GM12891 (cell line): ENCODE measurements at regions not wholly inside any gene's neighbourhood (a gene's known extent, or its start where the extent isn't known, plus 50 kb on each side); places are given as distances from the start of the nearest gene placed in this dataset.

Source experiments
- DNase-seq: peaks from one replicate; pipeline ENCODE4 v3.0.0; 2011; ENCODE audit warnings: low spot score; ENCODE audit not compliant: insufficient read length
- FAIRE-seq: peaks from 2 replicates; lab custom pipeline; 2011; peaks lifted over from hg19 to GRCh38; lab: Jason Lieb, UNC
- PAX5 ChIP-seq: IDR thresholded peaks from 2 replicates; pipeline ENCODE4 v1.6.1; 2011; ENCODE audit warnings: low read length, moderate library complexity, mild to moderate bottlenecking; ENCODE audit not compliant: insufficient read depth, severe bottlenecking
- POLR2A ChIP-seq: IDR thresholded peaks from 2 replicates; pipeline ENCODE4 v1.6.1; 2011; ENCODE audit warnings: low read depth, low read length, control low read depth
- POLR2AphosphoS5 ChIP-seq: IDR thresholded peaks from 2 replicates; pipeline ENCODE4 v1.6.1; 2011; ENCODE audit warnings: low read depth, low read length, control low read depth
- POU2F2 ChIP-seq: IDR thresholded peaks from 2 replicates; pipeline ENCODE4 v1.6.1; 2011; ENCODE audit warnings: low read depth, mild to moderate bottlenecking, control low read depth, low read length, moderate library complexity
- SPI1 ChIP-seq: IDR thresholded peaks from 2 replicates; pipeline ENCODE4 v1.6.1; 2011; ENCODE audit warnings: low read depth, low read length, control low read depth
- TAF1 ChIP-seq: IDR thresholded peaks from 2 replicates; pipeline ENCODE4 v1.6.1; 2011; ENCODE audit warnings: low read depth, low read length, control low read depth

DNA sequence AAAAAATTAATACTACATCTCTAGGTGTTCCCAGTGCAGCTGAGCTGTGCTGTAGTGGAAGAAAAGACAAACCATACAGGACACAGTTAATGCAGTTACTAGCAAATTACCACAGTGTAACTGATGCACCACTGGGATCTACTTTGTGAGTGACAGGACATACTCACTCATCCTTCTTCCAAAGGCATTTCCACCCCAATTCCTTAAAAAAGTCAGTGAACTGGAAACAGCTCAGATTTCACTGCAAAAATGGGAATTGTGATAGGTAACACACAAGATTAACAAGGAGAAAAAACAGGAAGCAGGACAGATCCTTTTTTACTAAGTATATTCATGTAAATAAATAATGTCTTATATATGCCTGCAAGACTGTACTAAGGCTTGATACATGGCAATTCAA, 109.6 kb downstream of the DMAC1 start:
- FAIRE-seq = no peak
- DNase-seq = no peak
- TF ChIP-seq PAX5 = no peak
- no peak for TF ChIP-seq SPI1
- no peak for TF ChIP-seq POLR2AphosphoS5
- TF ChIP-seq POLR2A = no peak
- no peak for TF ChIP-seq TAF1
- no peak for TF ChIP-seq POU2F2

DNA sequence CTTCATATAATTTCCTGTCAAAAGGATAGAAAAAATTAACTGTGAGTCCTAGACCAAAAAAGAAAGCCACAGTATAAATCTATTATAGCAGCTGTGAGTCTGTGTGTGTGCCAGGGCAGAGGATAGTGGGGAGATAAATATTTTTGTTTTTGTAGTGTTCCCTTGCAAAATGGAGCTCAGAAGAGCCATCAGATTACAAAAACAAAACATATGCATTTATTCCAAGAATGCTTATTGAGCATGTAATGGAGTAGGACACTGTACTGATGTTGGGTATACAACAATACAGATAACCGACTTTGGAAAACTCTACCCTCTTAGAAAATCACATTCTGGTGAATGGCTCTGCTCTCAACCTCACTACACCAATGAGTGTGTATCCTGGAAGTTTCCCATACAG, 111.0 kb downstream of the DMAC1 start:
- FAIRE-seq (no peak), DNase-seq (no peak)
- TF ChIP-seq POLR2A (no peak), TAF1 (no peak), POLR2AphosphoS5 (no peak), PAX5 (no peak), SPI1 (no peak), POU2F2 (no peak)

DNA sequence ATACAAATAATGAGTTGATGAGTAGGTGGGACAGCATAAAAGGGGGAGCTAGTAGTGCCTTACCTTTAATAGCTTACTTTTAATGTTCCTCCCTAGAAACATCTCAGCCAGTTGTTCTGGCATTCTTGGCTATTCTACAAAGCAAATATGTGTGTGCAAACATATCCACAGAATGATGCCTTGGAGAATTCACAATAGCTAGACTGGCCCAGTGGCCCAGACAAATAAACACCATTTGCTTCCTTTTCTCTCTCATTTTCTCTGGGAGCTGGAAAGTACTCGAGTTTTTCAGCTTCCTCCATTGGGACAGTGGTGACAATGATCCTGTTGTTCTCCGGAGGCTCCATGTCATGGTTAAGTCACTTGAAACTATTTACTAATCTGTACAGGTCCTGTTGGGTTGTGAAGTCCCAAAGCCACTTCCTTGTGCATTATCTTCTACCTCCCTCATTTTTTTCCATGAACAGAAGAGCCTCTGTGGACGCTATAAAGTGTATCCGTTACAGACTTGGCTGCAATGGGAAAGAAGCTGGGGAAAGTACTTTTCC, 122.9 kb downstream of the DMAC1 start:
- FAIRE-seq (no peak), DNase-seq (no peak)
- TF ChIP-seq SPI1 = no peak
- TF ChIP-seq TAF1 = no peak
- no peak for TF ChIP-seq POLR2A
- TF ChIP-seq POU2F2 = no peak
- no peak for TF ChIP-seq POLR2AphosphoS5
- no peak for TF ChIP-seq PAX5

DNA sequence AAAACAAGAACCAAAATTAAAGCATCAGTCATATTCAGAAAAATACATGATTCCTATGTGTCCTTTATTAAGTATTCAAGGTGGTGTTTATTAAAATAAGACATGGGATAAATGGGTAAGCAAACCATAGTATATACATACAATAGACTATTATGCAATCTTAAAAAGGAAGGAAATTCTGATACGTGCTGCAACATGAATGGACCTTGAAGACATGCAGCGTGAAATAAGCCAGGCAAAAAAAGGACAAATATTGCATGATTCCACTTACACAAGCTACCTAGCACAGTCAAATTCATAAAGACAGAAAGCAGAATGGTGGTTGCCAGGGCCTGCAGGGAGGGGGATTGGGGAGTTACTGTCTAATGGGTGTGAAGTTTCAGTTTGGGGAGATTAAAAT, 127.7 kb downstream of the DMAC1 start:
- no peak for DNase-seq
- TF ChIP-seq PAX5 (no peak), POU2F2 (no peak), POLR2A (no peak), SPI1 (no peak), TAF1 (no peak), POLR2AphosphoS5 (no peak)
- no peak for FAIRE-seq

DNA sequence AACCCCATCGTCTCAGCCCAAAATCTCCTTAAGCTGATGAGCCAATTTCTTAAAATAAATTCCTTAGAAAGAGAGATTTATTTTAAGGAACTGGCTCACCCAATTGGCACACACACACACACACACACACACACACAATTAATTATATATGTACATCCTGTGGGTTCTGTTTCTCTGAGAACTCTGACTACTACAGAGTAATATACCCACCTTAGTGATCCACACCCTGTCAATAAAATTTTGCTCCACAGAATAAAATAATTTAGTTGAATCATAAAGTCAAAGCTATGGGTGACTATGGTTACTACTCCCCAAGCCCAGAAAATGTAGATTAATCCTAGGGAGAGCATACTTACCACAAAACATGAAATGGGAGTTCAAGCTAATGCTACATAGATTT, 131.0 kb downstream of the DMAC1 start:
- DNase-seq (no peak), FAIRE-seq (no peak)
- TF ChIP-seq PAX5 (no peak), SPI1 (no peak), POLR2A (no peak), TAF1 (no peak), POU2F2 (no peak), POLR2AphosphoS5 (no peak)

DNA sequence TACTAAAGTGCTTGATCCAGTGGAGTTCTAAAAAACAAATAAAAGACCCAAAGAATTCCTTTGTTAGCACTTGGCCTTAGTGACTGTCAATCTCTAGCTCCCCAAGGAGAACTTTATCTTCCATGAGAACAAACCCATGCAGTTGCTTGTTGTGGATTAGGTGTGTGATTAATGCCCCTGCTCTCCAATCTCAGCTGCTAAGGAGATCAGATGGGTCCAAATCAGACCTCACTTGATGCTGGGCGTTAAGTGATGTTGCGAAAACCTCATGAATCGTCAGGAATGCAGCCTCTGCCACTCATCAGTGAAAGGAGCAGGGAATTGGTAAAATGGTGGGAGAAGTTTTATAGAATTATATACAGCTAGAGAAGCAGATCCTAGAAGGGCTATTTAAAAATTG, 133.7 kb downstream of the DMAC1 start:
- DNase-seq (no peak), FAIRE-seq (no peak)
- TF ChIP-seq PAX5 (no peak), SPI1 (no peak)

DNA sequence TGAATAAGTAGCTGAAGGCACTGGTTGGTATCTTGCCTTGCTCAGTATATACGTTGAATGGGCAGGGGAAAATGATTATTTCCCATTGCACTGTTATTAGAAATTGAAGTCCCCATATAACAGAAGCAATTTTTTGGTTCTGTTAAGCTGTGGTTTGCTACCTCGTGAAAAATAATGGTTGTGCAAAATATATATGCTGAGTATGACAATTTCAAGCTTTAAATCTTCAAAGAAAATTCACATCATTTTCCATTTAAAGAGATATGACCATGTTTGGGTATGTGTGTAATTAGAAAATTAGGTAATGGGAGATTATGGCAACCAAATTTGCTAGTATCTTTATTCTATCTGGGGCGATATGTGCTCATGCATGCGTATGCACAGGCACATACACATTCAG, 139.8 kb downstream of the DMAC1 start:
- DNase-seq = no peak
- FAIRE-seq = no peak
- no peak for TF ChIP-seq POU2F2

DNA sequence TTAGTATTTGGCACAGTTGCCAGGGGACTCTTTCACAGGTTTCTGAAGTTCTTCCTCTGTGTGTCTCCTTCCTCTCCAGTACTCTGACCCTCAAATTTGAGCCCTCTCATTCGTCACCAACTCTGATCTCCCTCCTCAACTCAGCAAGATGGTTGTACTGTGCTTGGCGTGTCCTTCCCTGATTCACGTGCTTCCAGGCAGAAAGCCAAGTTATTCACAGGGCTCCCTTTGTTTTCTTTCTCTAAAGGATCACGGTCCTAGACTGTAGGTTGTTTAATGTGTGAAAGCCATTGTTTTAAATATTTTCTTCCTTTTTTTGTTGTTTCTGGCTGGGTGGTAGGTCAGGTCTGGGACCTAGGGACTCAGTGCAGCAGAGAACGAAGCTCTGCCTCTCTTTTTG, 142.9 kb downstream of the DMAC1 start:
- no peak for DNase-seq
- no peak for TF ChIP-seq TAF1
- no peak for TF ChIP-seq PAX5
- TF ChIP-seq POLR2AphosphoS5 = no peak
- TF ChIP-seq POU2F2 = no peak
- TF ChIP-seq SPI1 = no peak
- TF ChIP-seq POLR2A = no peak
- no peak for FAIRE-seq

DNA sequence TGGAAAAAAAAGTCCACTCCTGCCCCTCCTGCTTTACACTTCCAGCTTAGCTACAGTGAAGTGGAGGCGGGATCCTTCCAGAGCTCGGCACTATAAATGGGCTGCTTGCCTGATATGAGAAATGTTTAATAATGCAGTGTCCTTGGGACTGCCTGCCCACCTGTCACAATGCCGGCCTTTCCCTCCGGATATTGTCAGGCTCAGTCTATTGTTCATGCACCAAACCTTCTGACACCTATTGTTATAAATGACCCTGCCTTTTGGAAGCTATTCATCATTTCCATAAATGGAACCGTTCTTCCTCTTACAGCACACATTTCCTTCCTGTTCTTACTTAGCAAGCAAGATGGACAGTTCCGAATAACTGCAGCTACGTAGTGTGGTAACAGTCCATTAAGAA, 146.3 kb downstream of the DMAC1 start:
- FAIRE-seq = no peak
- DNase-seq = no peak
- TF ChIP-seq POLR2AphosphoS5 = no peak

DNA sequence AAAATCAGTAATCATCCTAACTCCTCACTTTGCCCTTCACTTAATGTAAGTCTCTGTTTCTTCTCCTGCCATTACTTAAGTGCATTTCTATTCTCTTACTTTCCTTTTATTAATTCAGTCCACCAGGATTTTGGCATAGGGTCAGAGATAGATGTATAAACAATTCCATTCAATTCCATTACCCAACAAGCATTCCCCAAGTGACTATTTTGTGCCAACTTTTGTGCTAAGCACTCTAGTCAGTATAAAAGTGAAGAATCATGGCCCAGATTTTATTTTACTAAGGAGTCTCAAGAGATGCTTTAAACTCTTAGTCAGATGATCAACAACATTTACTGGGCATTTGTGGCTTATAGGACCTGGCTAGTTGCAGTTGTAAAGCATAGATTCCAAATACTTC, 159.3 kb downstream of the DMAC1 start:
- TF ChIP-seq POLR2AphosphoS5 (no peak), PAX5 (no peak), SPI1 (no peak), TAF1 (no peak), POLR2A (no peak), POU2F2 (no peak)
- DNase-seq = no peak
- FAIRE-seq = no peak

DNA sequence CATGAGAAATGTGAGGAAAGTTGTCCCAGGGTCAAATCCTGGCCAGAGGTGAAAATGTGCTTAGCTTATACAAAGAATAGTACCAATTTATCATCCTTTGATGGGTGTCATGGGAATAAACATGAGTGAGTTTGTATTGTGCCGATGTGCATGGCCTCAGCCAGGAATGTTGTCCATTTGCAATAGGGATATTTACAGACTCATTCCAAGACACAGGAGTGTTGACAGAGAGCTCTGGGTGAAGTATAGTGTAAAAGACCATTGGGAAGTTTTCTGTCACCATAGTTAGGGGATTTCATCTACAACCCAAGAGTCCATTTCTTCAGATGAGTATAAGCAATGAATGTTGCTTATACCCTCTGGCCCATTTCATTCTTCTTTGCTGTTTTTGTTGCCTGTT, 160.1 kb downstream of the DMAC1 start:
- DNase-seq (no peak), FAIRE-seq (no peak)
- no peak for TF ChIP-seq PAX5
- no peak for TF ChIP-seq POLR2AphosphoS5
- TF ChIP-seq POU2F2 = no peak
- no peak for TF ChIP-seq SPI1
- TF ChIP-seq POLR2A = no peak
- no peak for TF ChIP-seq TAF1
